Stimulated activated CD8-positive, alpha-beta memory T cell treated with anti-CD3 and anti-CD28 coated beads, Interleukin-4, amount 100 ng/mL, for 1 hour (primary cell): ENCODE measurements at regions not wholly inside any gene's neighbourhood (a gene's known extent, or its start where the extent isn't known, plus 50 kb on each side); places are given as distances from the start of the nearest gene placed in this dataset.

Experiments
- DNase-seq, 2 donors: peaks; one replicate each; pipeline ENCODE4 v3.0.0-alpha.2; 2020; ENCODE audit warnings: low read depth in 2 of 2, low spot score in 1 of 2

- DNase-seq, result no peak
These were observed 54.5 kb upstream of the HTR4 start for GRCh38 chr5:148708854-148709253.

GRCh38 chr5:148711961-148712360 lies 57.6 kb upstream of the HTR4 start:
- DNase-seq, result no peak

- no peak for DNase-seq
These were observed 59.6 kb upstream of the HTR4 start for GRCh38 chr5:148713735-148714508.

DNA sequence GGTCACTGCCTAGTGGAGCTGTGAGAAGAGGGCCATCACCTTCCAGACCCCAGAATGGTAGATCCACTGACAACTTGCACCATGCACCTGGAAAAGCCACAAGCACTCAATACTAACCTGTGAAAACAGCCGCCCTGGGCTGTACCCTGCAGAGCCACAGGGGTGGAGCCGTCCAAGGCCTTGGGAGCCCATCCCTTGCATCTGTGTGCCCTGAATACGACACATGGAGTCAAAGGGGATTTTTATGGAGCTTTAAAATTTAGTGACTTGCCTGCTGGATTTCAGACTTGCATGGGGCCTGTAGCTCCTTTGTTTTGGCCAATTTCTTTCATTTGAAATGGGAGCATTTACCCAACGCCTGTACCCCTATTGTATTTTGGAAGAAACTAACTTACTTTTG lies 62.4 kb upstream of the HTR4 start:
- no peak for DNase-seq

DNA sequence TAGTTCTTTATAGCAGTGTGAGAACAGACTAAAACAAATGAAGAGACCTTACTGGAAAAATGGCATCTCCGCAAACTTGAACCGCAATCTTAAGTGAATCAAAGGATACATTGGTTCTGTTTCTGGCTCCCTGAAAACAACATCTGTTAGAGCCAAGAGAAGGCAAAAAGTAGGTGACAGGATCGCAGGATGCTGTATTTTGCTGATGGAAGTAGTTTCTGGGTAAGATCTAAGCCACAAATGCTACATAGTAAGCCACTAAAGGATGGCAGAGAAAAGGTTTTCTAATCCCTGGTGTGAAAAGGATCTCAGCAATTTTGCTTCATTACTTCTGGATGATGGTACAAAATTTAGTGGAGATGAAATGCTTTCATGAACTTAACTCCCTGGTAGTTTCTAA lies 63.3 kb upstream of the HTR4 start:
- DNase-seq, result no peak

GRCh38 chr5:148719605-148720004 lies 65.3 kb upstream of the HTR4 start:
- no peak for DNase-seq

- no peak for DNase-seq
These were observed 65.9 kb upstream of the HTR4 start for GRCh38 chr5:148720257-148720656.

DNA sequence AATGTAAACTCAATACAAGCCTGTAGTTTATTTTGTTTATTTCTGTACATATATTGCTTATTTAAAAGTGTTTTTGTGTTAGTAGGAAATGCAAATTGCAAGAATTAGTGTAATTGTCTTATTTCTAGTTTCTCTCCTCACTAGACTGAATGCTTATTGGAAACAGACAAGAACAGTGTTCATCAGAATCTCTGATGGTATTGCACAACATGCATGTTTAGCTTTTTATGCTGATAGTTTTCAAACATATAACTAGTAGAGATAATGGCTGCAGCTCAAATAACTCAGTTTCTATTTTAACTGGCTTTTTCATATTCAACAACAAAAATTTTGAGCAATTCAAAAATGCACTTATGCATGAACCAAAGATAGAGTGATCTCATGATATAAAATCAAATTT lies 68.8 kb upstream of the HTR4 start:
- no peak for DNase-seq

DNA sequence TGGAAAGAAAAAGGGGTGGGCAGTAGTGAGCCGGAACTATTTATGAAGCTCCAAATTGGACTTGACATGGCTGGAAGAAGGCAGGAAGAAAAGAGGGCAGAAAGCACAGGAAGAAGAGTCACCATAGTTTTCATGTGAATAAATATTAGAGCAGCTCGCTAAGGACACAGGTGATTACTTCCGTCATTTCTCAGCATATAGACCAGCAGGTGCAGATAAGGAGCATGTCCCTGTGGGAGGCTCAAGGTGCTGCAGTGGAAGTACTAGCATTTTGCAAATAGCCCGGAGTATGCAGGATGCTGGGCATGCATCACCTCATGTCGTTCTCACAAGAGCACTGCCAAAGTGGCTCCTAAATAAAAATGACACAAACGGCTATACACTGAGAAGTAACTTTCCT lies 71.3 kb upstream of the HTR4 start:
- no peak for DNase-seq

DNA sequence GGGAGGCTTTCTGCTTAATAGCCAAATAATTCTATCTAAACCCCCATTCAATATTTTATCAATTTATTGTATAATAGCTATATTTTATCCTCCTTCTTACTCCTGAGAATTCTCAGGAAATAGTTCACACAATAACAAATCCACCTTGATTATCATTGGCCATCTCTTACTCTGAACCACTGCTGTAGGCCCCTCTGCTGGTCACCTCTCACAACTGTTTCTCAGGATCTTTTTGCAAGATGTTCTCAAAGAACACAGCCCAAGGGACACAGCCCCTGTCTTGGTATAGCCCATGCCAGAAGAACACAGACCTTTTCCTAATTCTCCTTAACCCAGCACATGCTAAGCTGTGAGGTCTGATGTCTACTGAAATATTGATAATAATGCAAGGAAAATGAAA lies 74.9 kb upstream of the HTR4 start:
- DNase-seq, result no peak

DNA sequence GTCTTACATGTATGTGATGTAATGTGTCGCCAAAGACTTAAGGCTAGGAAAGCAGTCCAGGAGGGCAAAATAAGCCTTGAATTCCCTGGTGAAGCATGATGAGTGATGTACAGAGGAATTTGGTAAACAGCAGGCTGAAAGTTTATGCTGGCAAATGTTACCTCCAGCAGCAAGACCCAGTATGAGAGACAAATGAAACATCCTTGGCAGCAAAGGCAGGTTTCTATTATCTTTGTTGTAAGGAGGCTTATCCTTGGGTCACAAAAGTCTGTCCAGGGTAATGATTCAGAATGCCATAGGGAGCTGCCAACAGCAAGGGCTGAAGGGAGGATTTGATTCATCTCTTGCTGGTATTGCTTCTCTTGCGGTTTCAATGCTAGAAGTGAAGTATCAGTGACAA lies 75.9 kb upstream of the HTR4 start:
- no peak for DNase-seq

DNA sequence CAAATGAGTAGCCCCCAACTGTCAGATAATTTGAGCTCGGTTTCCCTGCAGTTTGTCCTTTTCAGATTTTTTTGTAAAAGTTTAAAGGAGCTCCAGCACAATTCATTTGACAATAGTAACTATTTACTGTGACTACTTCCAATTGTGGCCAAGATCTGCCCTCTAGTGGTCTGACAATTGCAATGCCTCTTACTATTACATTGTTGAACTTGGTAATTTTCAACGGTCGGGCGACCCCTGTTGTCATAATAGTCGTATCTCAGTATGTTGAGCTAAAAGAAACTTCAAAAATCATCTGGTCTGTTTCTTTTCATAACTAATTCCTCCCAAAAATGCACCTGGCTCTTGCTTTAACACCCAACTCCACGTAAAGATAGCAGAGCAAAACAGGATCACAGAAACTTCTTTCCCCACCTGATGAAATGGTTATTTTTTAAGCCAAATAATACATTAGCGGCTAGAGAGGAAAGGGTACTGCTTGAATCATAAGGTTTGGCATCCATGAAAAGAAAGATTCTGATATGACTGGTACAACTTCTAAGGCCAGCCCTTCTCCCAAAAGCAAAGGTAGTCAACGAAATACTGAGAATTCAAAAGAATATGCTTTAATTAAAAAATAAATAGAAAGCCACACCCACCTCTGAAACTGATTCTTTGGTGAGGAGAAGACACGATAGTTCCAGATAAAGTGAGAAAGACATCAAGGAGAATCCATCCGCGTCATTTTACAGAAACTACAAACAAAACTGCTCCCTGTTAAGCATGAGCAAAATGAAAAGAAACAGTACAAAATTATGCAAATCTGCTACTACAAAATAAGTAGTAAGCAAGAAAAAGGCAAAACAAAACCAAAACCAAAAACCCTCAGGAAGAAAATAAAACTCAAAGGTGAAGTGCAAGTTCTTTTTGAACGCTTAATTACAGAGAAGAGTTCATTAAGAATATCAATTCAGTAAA lies 76.9 kb upstream of the HTR4 start:
- DNase-seq, result peak; percentile 15 to 31

GRCh38 chr5:148732692-148733091 lies 78.4 kb upstream of the HTR4 start:
- DNase-seq, result no peak

DNA sequence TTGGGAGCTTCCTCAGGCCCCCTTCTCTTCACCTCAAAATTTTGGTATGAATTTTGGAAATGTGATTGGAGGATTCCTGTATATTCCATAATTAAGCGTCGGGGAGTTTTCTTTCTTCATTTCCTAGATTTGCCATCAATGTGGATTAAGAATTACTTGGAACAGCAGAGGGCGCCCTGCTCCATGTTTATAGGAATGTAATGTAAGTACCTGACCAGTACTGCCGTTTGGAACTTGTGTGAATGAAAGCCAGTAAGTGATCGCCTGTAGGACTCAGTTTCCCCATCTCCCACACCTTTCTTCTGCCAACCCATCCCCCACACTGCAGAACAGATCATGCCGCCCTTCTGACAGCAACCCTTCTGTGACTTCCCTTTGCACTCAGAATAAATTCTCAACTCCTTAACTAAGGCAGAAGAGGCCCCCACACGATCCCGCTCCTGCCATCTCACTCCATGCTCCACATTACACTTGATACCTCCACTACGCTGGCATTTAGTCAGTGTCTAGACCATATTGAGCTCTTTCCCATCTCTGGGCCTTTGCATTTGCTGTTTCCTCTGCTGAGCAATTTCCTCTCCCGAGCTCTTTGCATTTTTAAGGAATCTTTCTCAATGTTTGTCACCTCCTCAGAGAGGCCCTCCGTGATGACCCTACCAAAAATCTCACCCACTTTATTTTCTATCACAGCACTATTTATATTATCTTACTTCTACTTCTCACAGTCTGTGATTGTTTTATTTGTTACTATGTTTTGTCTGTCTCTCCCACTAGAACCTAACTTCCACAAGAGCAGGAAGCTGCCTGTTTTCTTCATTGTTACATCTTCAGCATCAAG lies 79.5 kb upstream of the HTR4 start:
- peak; percentile 42 to 52 for DNase-seq

DNA sequence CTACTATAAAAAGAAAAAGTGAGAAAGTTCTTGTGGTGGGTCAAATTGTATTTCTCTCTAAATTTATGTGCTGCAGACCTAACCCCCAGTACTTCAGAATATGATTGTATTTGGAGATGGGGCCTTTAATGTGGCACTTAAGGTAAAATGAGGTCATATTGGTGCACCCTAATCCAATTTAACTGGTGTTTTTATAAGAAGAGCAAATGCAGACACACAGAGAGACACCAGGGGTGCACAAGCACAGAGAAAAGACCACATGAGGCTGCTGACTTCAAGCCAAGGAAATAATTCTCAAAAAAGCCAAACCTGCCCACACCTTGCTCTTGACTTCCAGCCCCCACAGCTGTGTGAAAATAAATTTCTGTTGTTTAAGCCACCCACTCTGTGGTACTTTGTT lies 80.2 kb upstream of the HTR4 start:
- DNase-seq, result no peak

DNA sequence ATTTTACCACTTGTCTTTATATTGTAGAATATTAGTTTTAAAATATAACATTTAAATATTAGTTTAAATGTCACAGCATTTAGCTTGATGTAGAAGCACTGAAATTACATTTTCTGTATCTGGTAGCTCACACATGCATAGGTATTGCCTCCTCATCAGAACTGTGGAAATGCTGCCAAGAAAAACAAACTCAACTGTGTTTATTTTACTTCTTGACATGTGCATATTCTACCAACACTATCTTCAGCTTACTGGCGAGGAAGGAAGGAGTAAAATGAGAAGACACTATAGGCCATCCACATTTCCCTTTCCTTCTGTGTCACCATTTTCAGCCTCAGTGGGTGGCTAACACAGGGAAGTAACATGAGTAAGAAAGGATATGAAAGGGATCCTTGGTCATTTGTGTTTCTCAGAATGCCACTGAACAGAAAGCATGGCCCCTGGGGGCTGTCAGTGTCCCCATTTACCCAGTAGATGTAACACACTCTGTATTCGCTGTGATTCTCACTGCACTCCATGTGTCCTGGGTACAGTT lies 81.0 kb upstream of the HTR4 start:
- no peak for DNase-seq

DNA sequence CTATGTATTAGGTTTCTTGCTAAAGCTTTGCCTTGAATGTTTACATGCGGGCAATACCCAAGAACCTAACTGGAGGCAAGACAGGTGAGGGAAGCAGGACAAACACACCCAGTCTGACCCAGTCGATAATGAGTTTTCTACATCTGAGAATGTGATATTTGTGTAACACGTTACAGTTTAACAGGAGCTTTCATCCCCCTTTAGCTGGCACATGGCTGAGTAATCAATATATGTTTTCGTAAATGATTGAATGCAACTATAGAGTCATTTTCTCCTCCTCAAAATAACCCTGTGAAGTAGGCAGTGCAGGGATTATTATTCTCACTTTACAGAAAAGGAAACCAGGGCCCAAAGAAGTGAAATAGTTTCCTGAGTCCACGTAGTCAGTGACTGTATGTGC lies 84.7 kb upstream of the HTR4 start:
- DNase-seq, result no peak

- no peak for DNase-seq
These were observed 85.2 kb upstream of the HTR4 start for GRCh38 chr5:148739524-148739923.

DNA sequence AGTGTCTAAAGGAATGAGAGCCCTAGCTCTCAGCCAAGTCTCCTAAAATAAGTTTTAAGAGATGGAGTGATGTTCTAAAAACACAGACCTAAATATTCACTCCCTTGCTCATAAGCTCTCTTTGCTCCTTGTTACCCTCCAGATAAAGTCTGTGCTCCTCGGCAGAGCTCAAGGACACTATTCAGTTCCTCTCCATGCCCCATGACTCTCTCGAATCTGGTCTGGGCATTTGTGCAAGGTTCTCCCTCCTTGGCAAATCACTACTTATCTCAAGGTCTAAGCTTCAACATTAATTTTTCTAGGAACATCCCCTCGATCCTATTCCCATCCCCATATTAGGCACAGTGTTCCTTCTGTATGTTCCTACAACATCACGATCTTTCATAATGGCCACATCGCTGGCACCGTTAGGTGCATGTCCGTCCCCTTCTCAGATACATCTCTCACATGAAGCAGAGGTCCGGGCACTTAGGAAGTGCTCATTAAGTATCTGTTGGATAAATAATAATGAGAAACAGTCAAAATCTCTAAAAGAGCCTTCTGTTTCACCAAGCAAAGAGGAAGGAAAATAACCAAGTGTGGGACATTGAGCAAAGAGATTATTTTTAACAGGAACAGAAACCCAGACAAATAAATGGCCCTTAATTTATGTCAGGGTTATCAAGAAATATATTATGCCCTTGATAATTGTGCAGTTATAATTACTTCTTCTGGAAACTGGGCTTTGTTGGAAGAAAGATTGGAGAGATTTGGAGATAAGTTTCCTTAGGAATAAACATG lies 85.9 kb upstream of the HTR4 start:
- DNase-seq, result no peak

GRCh38 chr5:148740966-148741742 lies 85.3 kb upstream of the ADRB2 start:
- no peak for DNase-seq
